ENCODE measurements at regions not wholly inside any gene's neighbourhood (a gene's known extent, or its start where the extent isn't known, plus 50 kb on each side); places are given as distances from the start of the nearest gene placed in this dataset.
"Not testable (repeated sequence)": the region's sequence is repeated elsewhere in the genome, so short reads cannot be mapped to it uniquely, and the experiment has no call there.

DNA sequence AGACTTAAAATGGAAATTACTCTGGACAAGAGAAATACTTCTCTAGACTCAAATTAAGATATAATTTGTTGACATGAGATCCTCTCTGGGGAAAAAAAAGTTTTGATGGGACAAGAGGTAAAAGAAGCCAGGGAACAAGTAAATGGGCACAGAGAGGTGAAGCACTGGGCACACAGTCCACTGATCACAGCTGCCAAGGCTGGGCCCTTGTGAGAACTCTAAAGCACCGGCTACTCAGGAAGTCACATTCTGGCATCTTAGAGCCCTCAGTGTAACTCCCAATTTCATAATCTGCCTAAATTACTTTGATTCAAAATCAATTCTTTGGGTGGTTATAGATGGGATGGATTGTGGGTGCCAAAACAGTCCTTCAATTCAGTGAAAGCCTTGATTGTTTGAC is 123.2 kb upstream of the CACNA2D1 start:
- no peak for DNase-seq (ENCODE audit: low read depth in 2 of 2)

DNA sequence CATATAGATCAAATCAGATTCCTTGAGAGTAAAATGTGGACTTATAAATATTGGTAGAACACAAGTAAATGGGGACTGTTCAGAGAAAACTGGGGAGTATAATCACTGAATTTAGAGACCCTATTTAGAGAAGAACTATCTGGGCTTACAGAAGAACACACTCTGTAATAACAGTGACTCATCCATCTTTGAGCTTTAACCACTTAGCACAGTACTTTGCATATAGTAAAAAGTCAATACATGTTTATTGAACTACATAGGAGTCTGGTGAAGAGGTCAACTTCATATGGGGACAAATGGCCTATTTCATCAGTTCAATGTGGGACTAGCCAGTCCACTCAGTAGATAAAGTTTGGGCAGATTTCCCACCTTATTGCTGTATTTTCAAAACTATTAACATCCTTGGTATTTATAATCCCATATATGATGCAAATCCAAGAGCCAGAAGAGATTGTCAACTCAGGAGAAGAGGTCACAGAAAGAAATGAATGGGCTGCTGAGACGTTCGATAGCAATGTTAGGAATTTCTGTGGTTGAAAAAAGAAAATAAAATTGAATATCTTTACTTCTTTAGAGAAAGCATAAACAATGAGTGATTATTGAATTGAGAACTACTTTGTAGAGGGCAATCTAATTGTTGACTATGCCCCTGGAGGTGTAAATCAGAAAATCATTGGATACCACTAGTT is 119.3 kb upstream of the CACNA2D1 start:
- no peak for DNase-seq (ENCODE audit: low read depth in 2 of 2)

DNA sequence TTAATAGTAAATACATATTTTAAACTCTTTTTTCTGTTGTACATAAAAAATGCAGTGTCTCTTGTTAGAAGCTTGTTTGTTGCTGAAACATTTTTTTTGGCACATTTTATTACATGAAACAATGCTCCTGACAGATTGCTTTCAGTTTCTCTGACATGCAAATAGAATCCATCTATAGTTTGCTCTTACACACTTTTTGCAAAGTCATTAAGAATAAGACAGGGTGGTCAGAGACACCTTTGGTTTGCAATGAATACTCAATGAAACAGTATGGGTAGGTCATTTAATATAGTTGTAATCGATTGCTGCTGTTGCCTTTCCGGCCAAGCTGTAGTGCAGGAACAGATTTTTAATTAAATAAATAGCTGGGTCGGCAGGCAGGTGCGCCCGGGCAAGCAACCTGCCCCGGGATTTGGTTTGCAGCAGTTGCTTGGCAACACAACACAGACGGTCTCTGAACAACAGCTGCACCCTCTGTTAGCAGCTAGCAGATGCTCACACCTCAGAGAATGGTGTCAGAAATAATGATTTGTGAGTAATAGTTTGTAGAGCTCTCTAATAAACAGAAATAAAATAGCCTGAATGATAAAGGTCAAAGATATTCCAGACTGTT is 115.7 kb upstream of the CACNA2D1 start:
- DNase-seq (ENCODE audit: low read depth in 2 of 2): no peak

DNA sequence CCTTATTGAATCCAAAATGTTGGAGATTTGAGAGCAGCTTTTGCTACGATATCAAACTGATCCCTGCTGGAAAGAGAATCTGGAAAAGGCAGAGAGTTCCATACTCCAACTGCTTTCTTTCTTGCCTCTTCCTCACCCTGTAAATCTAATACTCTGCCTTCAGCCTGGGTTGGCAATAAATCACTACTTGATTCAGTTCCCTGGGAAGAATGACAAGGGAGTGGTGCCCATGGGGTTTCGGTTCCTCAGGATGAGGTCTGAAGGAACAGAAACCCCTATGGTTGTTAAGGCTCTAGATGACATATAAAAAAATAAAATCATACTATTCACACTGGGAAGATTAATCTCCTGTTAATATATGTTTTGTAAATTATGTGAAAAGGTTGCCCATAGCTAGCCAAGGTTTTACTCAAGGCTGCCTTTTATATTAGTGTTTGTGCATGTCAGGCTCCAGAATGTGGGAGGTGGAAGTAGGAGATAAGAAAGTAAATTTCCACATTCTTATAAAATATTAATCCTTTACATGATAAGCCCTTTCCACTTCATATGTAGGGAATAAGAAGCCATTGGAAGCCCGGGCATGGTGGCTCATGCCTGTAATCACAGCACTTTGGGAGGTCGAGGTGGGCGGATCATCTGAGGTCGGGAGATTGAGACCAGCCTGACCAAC is 106.2 kb upstream of the CACNA2D1 start:
- no peak for DNase-seq (ENCODE audit: low read depth in 2 of 2)

DNA sequence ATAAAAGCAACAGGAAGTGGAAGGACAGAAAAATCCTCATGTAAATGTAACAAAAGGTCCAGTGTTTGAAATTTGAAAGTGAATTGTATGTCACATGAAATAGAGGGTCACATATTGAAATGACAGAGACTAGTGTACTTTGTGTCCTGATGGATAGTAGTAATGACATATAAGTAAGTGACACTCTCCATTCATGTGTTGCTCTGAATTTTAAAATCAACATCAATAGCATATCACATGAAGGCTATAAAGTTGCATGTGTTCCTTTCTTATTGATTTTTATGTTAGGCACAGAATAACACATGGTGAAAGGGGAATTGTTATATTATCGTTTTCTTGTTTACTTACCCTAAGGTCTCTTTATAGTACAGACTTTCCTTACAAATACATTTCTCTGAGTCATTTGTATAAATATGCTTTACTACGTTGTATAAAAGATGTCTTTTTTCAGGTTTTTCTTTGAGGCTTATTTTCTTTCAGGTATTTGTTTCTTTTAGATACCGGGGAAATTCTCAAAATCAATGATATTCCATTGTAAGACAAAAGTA is 104.6 kb upstream of the CACNA2D1 start:
- DNase-seq (ENCODE audit: low read depth in 2 of 2): no peak

DNA sequence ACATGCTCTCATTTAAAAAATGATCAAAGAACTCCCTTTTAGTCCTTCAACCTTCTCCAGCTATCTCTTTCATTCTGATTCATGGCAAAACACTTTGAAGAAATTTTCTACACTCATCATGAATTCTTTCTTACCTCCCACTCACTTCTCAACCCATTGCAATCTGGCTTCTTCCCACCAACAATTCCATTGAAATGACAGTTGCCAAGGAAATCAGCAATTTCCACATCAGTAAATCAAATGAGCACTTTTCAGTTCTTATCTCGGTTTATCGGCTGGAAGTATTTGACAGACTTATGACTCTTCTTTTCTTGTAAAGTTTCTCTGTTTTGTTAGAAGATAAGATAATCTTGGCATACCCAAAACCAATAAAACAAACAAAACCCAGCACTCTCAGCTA is 99.1 kb upstream of the CACNA2D1 start:
- no peak for DNase-seq (ENCODE audit: low read depth in 2 of 2)

DNA sequence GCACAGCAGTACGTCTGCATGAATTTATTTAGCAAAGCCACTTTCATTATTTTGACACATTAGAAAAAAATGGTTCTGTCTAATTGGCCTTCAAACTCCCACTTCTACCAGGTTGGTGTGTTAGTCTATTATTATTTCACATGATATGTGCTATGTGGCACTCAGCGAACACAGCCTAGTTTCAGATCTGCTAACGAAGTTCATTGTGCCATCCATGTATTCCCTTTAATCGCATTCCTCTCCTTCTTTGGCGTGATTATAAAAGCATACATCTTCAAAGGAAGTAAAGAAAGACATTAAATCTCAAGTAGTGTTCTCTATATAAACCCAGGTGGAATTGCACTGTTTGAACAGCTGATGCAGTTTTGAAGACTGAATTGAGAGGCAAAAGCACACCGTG is 96.4 kb upstream of the CACNA2D1 start:
- DNase-seq (ENCODE audit: low read depth in 2 of 2): no peak

DNA sequence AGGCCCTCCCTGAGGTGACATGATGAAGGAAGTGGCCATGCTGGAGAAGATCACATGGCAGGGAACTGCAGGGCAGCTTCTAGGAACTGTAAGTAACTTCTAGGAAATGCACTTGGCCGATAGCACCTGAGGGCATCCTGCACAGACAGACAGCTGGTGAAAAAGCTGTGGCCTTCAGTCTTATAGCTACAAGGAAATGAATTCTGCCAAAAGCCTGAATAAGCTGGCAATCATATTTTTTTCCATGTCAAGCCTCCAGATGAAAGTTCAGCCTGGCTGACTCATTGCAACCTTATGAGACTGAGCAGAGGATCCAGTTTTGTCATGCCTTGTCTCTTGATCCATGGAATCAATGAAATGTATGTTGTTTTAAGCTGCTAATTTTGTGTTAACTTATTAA is 91.1 kb upstream of the CACNA2D1 start:
- DNase-seq (ENCODE audit: low read depth in 2 of 2): no peak

DNA sequence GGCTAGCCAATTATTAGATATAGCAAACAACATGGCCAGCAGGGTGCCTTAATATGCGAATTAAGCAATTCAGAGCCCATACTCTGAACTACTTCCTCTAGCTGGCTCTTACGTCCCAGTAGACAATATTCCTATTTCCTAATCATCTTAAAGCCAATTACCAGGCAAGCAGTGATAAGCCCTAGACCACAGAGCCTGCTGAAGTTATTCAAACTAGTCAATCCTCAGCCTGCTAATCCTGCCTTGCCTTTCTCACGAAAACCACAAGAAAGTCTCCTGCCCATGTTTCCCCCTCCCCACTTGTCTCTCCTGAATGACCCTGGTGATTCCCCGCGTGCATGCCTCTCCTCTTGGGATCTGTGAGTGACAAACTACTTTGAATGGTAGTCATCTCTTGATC is 86.8 kb upstream of the CACNA2D1 start:
- no peak for DNase-seq (ENCODE audit: low read depth in 2 of 2)

DNA sequence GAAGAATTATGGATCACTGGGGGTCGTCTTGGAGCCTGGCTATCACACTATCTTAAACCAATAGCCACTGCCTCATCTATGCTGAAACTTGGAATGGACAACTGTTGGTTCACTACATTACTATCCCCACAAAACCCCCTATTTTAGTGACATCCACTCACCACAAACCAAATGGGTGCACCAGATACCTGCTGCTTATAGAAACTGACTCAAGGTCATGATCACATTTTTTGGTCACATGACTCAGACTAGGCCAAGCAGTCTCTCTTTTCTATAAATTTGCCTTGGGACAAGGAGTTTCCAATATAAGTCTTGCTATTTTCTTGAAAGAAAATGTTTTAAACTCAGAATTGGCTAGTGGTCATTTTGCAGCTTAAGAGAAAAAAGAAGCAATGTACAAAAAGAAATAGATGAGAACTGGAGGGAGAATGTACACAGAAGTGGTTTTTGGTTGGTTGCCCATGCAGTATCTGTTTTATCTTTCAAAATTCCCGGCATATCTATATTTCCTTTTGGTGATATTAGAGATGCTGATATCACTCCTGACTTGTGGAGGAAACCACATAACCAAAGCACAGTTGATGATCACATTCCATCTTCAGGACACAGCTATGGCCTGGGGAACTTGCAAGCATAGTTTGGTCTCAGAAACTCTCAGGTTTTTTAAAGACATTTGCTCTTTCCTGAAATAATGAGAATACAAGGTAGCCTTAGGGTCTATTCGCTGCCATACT is 85.2 kb upstream of the CACNA2D1 start:
- DNase-seq (ENCODE audit: low read depth in 2 of 2): no peak

DNA sequence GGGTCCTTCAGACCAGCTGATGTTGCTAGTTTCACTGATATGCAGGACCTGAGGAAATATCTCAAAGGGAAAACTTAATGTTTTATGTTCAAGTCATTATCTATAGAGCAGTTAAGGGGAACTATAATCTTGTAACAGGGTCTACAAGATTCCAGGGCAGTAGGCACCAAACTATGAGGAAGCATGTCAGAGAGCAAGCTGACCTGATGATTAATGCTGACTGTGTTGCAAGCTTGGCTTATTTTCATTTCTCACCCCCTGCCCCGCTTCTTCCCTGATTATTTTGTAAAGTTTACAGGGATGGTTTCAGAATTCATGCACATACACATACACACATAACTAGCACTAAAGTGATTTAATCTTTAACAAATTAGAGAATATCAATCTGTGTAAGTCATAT is 84.3 kb upstream of the CACNA2D1 start:
- no peak for DNase-seq (ENCODE audit: low read depth in 2 of 2)

DNA sequence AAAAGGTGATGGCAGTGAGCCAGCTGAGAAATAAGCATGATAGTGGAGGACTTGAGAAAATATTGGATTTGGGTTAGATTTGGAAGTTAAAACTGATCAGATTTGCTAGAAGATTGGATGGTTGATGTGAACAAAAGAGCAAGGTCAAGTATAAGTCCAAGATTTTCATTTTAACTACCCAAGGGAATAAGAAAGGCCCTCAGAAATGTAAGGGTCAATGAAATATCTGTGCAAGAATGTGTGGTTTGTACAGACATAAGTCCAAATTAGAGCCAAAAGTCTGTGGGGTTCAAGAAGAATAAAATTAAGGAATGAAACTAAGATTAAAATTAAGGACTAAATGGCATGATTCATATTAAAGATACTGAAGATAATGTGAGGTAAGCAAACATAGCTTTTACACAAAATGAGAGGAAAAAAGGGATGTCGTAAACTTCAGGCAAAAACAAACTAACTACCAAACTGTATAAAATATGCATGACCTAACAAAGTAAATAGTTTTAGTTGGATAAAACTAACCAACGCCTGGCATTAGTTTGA is 78.4 kb upstream of the CACNA2D1 start:
- no peak for DNase-seq (ENCODE audit: low read depth in 2 of 2)

DNA sequence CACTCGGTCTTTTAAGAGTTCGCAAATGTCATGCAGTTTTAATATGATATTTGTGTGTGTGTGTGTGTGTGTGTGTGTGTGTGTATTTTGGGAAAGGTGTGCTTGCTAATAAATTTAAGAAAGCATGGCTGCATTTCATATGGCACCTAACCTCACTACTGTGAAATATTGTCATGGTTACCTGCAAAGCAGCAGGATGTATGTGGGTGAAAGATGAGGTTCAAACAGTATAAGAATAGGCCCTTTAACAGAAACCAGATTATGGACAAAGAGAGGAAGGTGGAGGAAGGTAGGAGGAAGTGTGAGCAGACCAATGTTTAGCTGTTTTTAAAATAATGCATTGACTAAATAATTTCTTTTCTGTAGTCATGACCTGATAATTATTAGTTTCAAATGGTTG is 73.5 kb upstream of the CACNA2D1 start:
- DNase-seq (ENCODE audit: low read depth in 2 of 2): no peak

DNA sequence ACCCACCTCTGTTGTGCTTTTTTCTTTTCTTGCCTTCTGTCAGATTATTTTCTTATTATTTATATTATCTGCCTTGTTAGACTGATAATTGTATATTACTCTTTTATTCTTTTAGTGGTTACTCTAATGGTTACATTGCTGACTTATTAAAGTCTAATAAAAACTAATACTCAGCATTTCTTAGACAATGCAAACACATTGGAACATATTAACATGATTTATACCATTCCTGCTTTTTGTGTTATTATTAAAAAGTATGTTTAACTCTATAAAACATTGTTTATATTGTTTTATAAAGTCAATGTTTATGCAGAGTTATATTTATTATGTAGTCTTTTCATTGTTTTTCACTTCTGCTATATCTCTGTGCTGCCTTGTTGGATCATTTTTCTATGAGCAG is 68.0 kb upstream of the CACNA2D1 start:
- DNase-seq (ENCODE audit: low read depth in 2 of 2): no peak

DNA sequence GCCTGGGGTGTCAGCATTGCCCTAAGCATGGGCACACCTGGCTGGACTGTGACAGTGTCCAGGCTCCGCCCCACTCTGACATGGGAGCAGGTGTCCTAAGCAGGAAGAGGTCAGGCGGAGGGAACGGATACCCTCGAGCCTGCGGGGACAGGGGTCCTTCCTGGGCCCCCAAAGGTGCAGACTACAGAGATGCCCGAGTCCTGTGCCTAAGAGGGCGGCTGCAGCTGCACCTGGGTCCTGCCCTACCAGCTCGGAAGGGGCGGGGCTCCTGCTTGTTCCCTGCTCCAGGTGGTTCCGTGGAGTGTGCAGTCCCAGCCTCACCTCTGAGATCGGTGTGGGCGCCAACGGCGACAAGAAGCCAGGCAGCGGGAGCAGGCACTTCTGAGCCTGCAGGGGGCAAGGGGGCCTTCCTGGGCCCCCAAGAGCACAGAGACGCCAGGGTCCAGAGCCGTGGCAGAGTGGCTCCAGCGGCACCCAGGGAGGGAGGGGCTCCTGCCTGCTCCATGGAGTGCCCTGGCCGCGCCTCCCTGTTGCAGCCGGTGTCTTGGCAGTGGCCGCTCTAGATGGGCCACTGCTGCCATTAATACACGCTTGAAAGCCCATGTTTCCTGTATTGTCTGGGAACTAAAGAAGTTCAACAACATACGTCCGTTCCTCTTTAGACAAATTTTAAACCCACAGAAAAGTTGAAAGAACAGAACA is 64.5 kb upstream of the CACNA2D1 start:
- DNase-seq (ENCODE audit: low read depth in 2 of 2): no peak

DNA sequence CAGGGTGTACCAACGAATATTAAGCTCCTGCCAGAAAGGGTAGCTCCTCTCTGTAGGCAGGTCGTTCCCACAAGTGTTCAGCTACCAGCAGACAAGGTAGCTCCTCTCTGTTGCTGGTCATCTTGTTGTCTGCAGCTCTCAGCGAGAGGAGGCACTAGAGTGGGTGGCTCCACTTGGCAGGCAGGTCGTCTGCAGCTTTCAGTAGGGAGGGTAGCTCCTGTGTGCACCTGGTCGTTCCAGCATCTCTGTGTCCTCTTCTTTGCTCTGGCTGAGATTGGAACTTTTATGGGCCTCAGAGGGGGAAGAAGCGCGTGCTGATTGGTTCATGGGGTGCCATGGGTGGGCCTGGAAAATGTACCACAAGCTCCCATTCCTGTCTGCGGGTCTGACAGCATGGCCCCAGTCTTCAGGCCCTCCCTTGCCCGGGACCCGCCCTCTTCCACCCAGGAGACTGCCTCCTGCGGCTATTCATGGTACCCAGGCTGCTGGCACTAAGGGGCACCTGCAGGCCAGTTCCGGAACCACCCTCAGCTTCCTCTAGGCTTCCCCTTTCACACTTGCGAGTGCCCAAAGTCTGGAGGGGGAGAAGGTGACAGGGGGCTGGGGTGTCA is 63.9 kb upstream of the CACNA2D1 start:
- no peak for DNase-seq (ENCODE audit: low read depth in 2 of 2)

DNA sequence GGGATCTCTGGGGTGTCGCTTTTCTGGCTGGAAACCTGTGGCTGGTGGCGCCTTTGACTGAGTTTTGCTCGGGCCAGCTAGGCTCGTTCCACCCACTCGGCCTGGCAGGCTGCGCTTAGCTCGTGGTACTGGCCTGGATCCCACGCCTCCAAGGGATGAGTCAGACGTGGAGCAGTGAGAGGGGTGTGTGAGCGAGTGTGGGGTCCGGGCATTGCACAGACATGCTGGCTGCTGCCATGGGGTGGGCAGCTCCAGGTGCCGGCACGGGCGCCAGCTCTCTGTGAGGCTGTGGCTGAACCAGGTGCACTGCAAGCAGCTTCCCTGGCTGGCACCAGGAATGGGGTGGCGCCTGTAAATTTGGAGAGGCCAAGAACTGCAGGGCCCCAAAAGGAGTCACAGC is 63.1 kb upstream of the CACNA2D1 start:
- DNase-seq (ENCODE audit: low read depth in 2 of 2): no peak

DNA sequence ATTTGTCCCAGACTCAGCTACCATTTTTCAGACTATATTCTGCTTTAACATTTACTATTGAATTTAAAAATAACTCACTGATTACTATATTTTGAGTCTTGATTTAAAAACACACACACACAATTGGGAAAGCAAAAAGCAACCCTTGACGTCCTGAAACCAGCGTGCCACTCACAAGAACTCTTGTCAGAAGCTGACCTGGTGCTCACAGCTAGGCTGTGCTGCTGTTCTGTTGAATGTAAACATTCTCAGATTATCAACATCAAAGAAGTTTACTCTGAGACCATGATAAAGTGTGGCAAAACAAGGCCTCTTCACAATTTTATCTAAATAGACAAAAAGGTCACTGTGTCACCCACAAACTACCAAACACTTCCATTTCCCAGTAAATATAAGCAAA is 62.6 kb upstream of the CACNA2D1 start:
- no peak for DNase-seq (ENCODE audit: low read depth in 2 of 2)

DNA sequence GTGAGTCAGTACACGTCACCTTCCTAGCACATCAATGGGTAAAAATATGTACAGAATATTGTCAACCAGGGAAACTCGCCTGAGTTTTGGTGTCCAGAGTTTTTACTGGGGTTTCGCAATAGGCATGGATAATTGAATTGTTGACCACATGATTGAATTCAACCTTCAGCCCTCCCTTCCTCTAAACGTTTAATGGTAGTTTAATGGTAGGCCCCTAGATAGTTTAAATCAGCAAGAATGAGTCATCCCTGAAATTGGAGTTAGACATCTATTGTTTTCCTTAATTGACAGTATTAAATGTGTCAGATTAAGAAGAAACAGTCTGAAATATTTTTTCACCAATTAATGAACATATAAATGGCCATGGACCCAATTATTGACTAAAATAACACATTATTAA is 57.8 kb upstream of the CACNA2D1 start:
- no peak for DNase-seq (ENCODE audit: low read depth in 2 of 2)

DNA sequence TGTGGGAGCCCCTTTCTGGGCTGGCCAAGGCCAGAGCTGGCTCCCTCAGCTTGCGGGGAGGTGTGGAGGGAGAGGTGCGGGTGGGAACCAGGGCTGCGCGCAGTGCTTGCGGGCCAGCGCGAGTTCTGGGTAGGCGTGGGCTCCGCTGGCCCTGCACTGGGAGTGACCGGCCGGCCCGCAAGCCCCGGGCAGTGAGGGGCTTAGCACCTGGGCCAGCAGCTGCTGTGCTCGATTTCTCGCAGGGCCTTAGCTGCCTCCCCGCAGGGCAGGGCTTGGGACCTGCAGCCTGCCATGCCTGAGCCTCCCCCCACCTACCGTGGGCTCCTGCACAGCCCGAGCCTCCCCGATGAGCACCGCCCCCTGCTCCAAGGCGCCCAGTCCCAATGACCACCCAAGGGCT is 56.0 kb upstream of the CACNA2D1 start:
- DNase-seq (ENCODE audit: low read depth in 2 of 2): not testable (repeated sequence)

DNA sequence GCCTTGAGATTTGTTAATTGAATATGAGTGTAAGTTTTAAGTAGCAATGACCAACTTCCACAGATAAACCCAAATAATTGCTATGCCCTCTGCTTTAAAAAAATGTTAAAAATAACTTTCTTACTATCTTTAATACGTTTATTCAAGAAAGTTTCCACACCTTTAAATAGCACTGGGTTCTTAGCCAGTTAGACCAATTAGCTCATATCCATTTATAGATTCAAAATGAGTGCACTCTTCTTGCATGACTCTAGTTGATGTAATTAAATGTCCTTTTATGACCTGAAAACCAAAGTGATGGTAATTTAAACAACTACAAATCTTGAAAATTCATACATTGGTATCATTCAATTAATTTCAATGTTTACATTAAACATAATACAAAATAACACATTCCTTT is 50.8 kb upstream of the CACNA2D1 start:
- DNase-seq (ENCODE audit: low read depth in 2 of 2): no peak
